GM12864 (cell line): ENCODE measurements at regions not wholly inside any gene's neighbourhood (a gene's known extent, or its start where the extent isn't known, plus 50 kb on each side); places are given as distances from the start of the nearest gene placed in this dataset.

ENCODE experiments used
- DNase-seq: peaks from one replicate; pipeline ENCODE4 v3.0.0-alpha.2; 2011; ENCODE audit warnings: low read depth
- H3K4me3 ChIP-seq: 2 replicates; pipeline ENCODE4 v1.5.1; 2011; ENCODE audit warnings: mild to moderate bottlenecking, low read depth, low read length, control low read depth
- TF ChIP-seq, protein P1 (sequence below): IDR thresholded peaks from 2 replicates; pipeline ENCODE4 v1.5.1; 2011; ENCODE audit warnings: low read depth, mild to moderate bottlenecking, moderate library complexity, low read length, control low read depth, inconsistent platforms; ENCODE audit errors: missing control alignments

DNA sequence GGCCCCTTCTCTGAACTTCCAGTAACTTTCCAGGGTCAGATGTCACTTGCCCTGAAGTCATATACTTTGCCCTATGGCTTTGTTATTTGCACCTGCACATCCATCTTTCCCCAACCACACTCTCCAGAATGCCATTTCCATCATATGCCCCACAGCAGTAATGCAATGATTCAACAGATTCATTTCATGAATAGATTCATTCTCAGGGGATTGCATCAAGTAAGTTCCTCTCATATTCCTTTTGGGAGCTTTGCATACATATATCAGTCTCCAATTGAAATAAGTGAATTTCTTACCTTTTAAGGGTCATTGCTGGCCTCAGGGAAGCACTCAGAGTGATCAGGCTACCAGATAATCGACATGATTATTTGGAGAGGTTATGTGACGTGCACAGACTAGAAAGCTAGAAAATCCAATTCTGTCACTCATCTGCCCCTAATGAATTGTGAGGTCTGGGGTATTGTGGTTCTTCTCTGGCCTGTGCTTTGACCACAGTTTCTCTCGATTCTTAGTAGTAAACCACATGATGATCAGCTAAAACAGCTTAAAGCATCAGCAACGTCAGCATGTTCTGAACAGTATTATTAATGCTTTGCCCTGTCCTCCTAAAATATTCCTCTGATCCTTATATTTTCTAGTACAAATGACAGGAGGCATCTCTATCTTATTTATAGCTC is 179.9 kb downstream of the ATPSCKMT start:
- TF ChIP-seq, protein P1, sequence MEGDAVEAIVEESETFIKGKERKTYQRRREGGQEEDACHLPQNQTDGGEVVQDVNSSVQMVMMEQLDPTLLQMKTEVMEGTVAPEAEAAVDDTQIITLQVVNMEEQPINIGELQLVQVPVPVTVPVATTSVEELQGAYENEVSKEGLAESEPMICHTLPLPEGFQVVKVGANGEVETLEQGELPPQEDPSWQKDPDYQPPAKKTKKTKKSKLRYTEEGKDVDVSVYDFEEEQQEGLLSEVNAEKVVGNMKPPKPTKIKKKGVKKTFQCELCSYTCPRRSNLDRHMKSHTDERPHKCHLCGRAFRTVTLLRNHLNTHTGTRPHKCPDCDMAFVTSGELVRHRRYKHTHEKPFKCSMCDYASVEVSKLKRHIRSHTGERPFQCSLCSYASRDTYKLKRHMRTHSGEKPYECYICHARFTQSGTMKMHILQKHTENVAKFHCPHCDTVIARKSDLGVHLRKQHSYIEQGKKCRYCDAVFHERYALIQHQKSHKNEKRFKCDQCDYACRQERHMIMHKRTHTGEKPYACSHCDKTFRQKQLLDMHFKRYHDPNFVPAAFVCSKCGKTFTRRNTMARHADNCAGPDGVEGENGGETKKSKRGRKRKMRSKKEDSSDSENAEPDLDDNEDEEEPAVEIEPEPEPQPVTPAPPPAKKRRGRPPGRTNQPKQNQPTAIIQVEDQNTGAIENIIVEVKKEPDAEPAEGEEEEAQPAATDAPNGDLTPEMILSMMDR: no peak
- no peak for DNase-seq
- H3K4me3 ChIP-seq: no peak overlapping the region

DNA sequence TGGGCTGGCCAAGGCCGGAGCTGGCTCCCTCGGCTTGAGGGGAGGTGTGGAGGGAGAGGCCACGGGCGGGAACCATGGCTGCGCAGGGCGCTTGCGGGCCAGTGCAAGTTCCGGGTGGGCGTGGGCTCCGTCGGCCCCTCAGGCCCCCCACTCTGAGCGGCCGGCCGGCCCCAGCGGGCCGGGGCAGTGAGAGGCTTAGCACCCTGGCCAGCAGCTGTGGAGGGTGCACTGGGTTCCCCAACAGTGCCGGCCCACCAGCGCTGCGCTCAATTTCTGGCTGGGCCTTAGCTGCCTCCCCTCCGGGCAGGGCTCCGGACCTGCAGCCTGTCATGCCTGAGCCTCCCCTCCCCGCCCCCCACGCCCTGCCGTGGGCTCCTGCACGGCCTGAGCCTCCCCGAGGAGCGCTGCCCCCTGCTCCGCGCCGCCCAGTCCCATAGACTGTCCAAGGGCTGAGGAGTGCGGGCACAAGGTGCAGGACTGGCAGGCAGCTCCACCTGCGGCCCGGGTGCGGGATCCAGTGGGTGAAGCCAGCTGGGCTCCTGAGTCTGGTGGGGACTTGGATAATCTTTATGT is 184.2 kb downstream of the ATPSCKMT start:
- no peak overlapping the region for H3K4me3 ChIP-seq
- TF ChIP-seq, protein P1: no peak
- DNase-seq: no peak

DNA sequence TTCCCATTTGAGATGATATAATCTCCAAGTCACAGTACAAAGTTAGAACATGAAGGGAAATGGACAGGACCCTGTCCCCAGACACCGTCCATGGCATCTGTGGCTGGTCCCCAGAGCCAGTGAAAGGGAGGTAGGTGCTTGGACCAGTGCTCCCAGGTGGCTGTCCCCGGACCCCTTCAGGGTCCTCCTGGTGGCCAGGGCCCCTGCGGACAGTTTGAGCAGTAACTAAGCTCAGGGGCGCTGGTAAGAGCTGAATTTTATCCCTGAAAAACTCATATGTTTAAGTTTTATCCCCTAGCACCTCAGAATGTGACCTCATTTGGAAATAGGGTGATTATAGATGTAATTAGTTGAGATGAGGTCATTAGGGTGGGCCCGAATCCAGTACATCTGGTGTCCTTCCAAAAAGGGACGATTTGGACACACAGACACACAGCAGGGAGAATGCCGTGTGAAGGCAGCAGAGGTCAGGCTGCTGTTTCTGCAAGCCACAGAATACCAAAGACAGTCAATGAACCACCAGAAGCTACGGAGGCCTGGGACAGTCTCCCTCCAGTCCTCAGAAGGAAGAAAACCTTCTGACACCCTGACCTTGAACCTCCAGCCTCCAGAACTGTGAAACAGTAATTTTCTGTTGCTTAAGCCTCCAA is 185.0 kb downstream of the ATPSCKMT start:
- no peak for DNase-seq
- TF ChIP-seq, protein P1: no peak
- no peak overlapping the region for H3K4me3 ChIP-seq

DNA sequence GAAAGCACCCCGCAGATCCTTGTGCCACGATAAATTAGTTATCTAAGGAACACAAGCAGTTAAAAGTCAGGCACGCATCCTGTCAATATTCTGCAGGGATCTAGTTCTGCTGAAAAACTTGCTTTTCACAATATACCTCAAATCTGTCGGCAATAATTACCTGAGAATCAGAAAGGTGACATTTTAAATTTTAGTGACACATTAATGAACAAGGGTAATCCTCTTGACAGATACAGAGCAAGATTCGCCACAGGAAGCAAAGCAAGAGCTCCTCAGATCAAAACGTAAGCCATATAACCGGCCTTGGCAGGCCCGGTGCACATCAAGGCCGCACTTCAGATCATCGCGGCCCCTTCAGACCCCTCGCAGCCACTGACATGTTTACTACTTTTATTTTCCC is 185.7 kb downstream of the ATPSCKMT start:
- no peak for DNase-seq
- no peak overlapping the region for H3K4me3 ChIP-seq
- TF ChIP-seq, protein P1: no peak

DNA sequence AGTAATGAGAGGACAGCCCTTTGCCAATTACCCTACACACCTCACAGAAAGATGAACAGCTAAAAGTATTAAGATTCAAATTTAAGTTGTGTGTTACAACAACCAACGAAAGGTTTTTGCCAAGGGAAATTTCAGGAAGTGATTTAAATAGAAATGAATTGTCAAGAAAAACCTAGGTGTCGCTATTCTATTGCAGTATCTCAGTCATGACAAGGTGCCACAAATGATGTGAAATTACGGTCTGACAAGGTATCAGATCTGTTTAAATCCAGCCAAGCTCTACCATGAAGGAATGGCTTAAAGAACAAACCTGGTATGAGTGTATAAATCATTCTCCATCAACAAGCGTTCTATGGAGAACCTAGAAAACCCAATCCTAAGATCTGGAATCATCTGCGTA is 189.7 kb downstream of the ATPSCKMT start:
- no peak for DNase-seq
- no peak overlapping the region for H3K4me3 ChIP-seq
- TF ChIP-seq, protein P1: no peak

DNA sequence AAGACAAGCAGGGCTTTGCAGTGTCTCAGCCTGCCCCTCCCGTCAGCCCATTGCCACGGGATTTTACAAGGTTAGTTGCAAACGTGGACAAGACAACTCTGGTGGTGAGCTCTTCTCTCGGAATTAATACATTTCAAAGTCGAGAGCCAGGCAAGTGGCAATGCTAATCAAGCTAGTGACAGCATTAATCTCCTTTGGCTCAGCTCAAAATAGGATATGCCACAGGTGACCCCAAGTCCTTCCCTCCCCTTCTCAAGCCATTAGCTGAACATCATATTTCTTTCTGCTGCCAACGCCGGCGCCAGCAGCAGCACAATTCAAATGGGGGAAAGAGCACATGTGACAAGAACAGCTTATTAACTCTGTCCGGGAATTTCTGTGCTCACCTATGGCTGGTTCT is 190.1 kb downstream of the ATPSCKMT start:
- TF ChIP-seq, protein P1: no peak
- no peak overlapping the region for H3K4me3 ChIP-seq
- DNase-seq: no peak
